GM23338 (cell line): ENCODE measurements at regions not wholly inside any gene's neighbourhood (a gene's known extent, or its start where the extent isn't known, plus 50 kb on each side); places are given as distances from the start of the nearest gene placed in this dataset.

Experiments
- ATAC-seq: fragments of 200-7000 bp; cut with Tn5 transposase; 3 replicates; pipeline ENCODE4 v1.9.1; 2020
- DNase-seq: peaks from one replicate; pipeline ENCODE4 v3.0.0-alpha.2; 2015; ENCODE audit warnings: low spot score
- H2AFZ ChIP-seq: fragments of 200-600 bp; sonication (generic); 2 replicates; pipeline ENCODE4 v1.8.0; 2016; ENCODE audit warnings: antibody characterized with exemption, mild to moderate bottlenecking, moderate library complexity
- H3F3A ChIP-seq: fragments of 200-600 bp; sonication (generic); replicated peaks from 2 replicates; pipeline ENCODE4 v1.8.0; 2017; ENCODE audit warnings: antibody characterized with exemption, mixed run types, low read depth
- H3K27ac ChIP-seq: fragments of 200-600 bp; sonication (generic); 2 replicates; pipeline ENCODE4 v1.6.1; 2016; ENCODE audit warnings: low read depth
- H3K27me3 ChIP-seq: fragments of 200-600 bp; sonication (generic); 2 replicates; pipeline ENCODE4 v1.8.0; 2016; ENCODE audit warnings: mild to moderate bottlenecking, mixed run types, moderate library complexity; ENCODE audit not compliant: insufficient read depth
- H3K36me3 ChIP-seq: fragments of 200-600 bp; sonication (generic); 2 replicates; pipeline ENCODE4 v1.8.0; 2016; ENCODE audit warnings: mild to moderate bottlenecking; ENCODE audit not compliant: insufficient read depth
- H3K4me1 ChIP-seq: fragments of 200-600 bp; sonication (generic); 2 replicates; pipeline ENCODE4 v1.8.0; 2016; ENCODE audit warnings: mild to moderate bottlenecking, moderate library complexity; ENCODE audit not compliant: insufficient read depth
- H3K4me2 ChIP-seq: fragments of 200-600 bp; sonication (generic); 2 replicates; pipeline ENCODE4 v1.7.1; 2017; ENCODE audit warnings: mixed run types
- H3K4me3 ChIP-seq: fragments of 200-600 bp; sonication (generic); 2 replicates; pipeline ENCODE4 v1.6.1; 2016; ENCODE audit warnings: mixed run types
- H3K79me2 ChIP-seq: fragments of 200-600 bp; sonication (generic); replicated peaks from 2 replicates; pipeline ENCODE4 v1.8.0; 2017; ENCODE audit warnings: mild to moderate bottlenecking; ENCODE audit not compliant: insufficient read depth
- H3K9me2 ChIP-seq: fragments of 200-600 bp; sonication (generic); 2 replicates; pipeline ENCODE4 v1.8.0; 2017; ENCODE audit not compliant: insufficient read depth
- H4K20me1 ChIP-seq: fragments of 200-600 bp; sonication (generic); replicated peaks from 2 replicates; pipeline ENCODE4 v1.8.0; 2017; ENCODE audit warnings: mild to moderate bottlenecking; ENCODE audit not compliant: insufficient read depth
- H3K27ac Mint-ChIP-seq: 2 replicates; pipeline ENCODE4 v1.8.0; 2020; ENCODE audit warnings: inconsistent platforms, mild to moderate bottlenecking, moderate library complexity, mixed read lengths
- H3K27me3 Mint-ChIP-seq: 3 replicates; pipeline ENCODE4 v1.8.0; 2022; ENCODE audit warnings: low read depth, mild to moderate bottlenecking, moderate library complexity, mixed read lengths, inconsistent platforms; ENCODE audit not compliant: insufficient read depth, poor library complexity
- H3K36me3 Mint-ChIP-seq: 3 replicates; pipeline ENCODE4 v1.8.0; 2021; ENCODE audit warnings: low read depth, mild to moderate bottlenecking, inconsistent platforms, moderate library complexity, mixed read lengths
- H3K4me1 Mint-ChIP-seq: 3 replicates; pipeline ENCODE4 v1.8.0; 2020; ENCODE audit warnings: mild to moderate bottlenecking, inconsistent platforms, mixed read lengths
- H3K4me3 Mint-ChIP-seq: 3 replicates; pipeline ENCODE4 v1.8.0; 2021; ENCODE audit warnings: moderate library complexity, mild to moderate bottlenecking, inconsistent platforms, mixed read lengths
- H3K9me3 Mint-ChIP-seq: 3 replicates; pipeline ENCODE4 v1.8.0; 2020; ENCODE audit warnings: moderate library complexity, mild to moderate bottlenecking, inconsistent platforms, mixed read lengths
- CREB1 ChIP-seq: fragments of 250-450 bp; sonication (Bioruptor Pico); IDR thresholded peaks from 2 replicates; pipeline ENCODE4 v1.5.0; 2020; ENCODE audit warnings: low read depth, mild to moderate bottlenecking, moderate library complexity
- EZH2 ChIP-seq: fragments of 200-600 bp; sonication (generic); IDR thresholded peaks from one replicate; pipeline ENCODE4 v1.8.0; 2017; ENCODE audit warnings: antibody characterized with exemption, mild to moderate bottlenecking, low read depth; ENCODE audit not compliant: unreplicated experiment
- EZH2phosphoT487 ChIP-seq: fragments of 200-600 bp; sonication (generic); IDR thresholded peaks from one replicate; pipeline ENCODE4 v1.8.1; 2018; ENCODE audit warnings: antibody characterized with exemption; ENCODE audit not compliant: unreplicated experiment
- JUNB ChIP-seq: IDR thresholded peaks from one replicate; pipeline ENCODE4 v1.6.1; 2016; ENCODE audit warnings: antibody characterized with exemption; ENCODE audit not compliant: unreplicated experiment
- NANOG ChIP-seq: IDR thresholded peaks from 2 replicates; pipeline ENCODE4 v1.6.1; 2016; ENCODE audit warnings: antibody characterized with exemption, borderline replicate concordance
- POLR2AphosphoS5 ChIP-seq: IDR thresholded peaks from 2 replicates; pipeline ENCODE4 v1.6.1; 2016; ENCODE audit warnings: antibody characterized with exemption, low read depth
- STAT1 ChIP-seq: IDR thresholded peaks from one replicate; pipeline ENCODE4 v1.6.1; 2016; ENCODE audit warnings: antibody characterized with exemption; ENCODE audit not compliant: unreplicated experiment
- ZNF114 ChIP-seq: fragments of 250-450 bp; sonication (Bioruptor Pico); IDR thresholded peaks from 2 replicates; pipeline ENCODE4 v1.5.0; 2020; ENCODE audit warnings: mild to moderate bottlenecking, moderate library complexity
- ZNF462 ChIP-seq: fragments of 250-450 bp; sonication (Bioruptor Pico); IDR thresholded peaks from 2 replicates; pipeline ENCODE4 v1.5.0; 2020; ENCODE audit warnings: mild to moderate bottlenecking, moderate library complexity

- no peaks in the 10 kb centered on the region for H3K36me3 Mint-ChIP-seq
- H3K9me3 Mint-ChIP-seq: no peaks in the 10 kb centered on the region
- Histone ChIP-seq H3K27ac (no peak overlapping the region), H3K4me2 (no peak overlapping the region), H4K20me1 (no peaks in the 10 kb centered on the region), H3K4me1 (peaks cover 10% of the 10 kb centered on the region), H3K27me3 (no peaks in the 10 kb centered on the region), H3K9me2 (peaks cover 3% of the 10 kb centered on the region; the same call in 1 of the 2 replicates), H3K4me3 (no peak overlapping the region), H3K36me3 (no peaks in the 10 kb centered on the region), H2AFZ (no peak overlapping the region), H3F3A (no peaks in the 10 kb centered on the region), H3K79me2 (no peaks in the 10 kb centered on the region)
- ATAC-seq: no peak
- peak; percentile 1 for DNase-seq
- no peaks in the 10 kb centered on the region for H3K27me3 Mint-ChIP-seq
- no peak overlapping the region for H3K4me3 Mint-ChIP-seq
- TF ChIP-seq CREB1 (CRISPR knock-in tag) (no peak), ZNF462 (CRISPR knock-in tag) (no peak), NANOG (no peak), EZH2 (no peak)
- no peak overlapping the region for H3K27ac Mint-ChIP-seq
- peaks cover 7% of the 10 kb centered on the region; the same call in 2 of the 3 replicates for H3K4me1 Mint-ChIP-seq
These were observed 272.1 kb upstream of the TRAM1L1 start for GRCh38 chr4:117357437-117357836.

GRCh38 chr4:117357866-117358265 lies 272.5 kb upstream of the TRAM1L1 start:
- H3K4me3 ChIP-seq: no peak overlapping the region
- no peaks in the 10 kb centered on the region for H3K36me3 ChIP-seq
- no peak overlapping the region for H2AFZ ChIP-seq
- Mint-ChIP-seq H3K36me3 (no peaks in the 10 kb centered on the region), H3K27me3 (no peaks in the 10 kb centered on the region), H3K9me3 (no peaks in the 10 kb centered on the region), H3K27ac (0 out of 2 replicates have a peak overlapping the region, but pooled peaks have one; percentile 42), H3K4me1 (peaks cover 7% of the 10 kb centered on the region; the same call in 2 of the 3 replicates), H3K4me3 (no peak overlapping the region)
- H3K4me1 ChIP-seq: peaks cover 10% of the 10 kb centered on the region
- H3K9me2 ChIP-seq: peaks cover 3% of the 10 kb centered on the region; the same call in 1 of the 2 replicates
- no peak for ATAC-seq
- H3F3A ChIP-seq: no peaks in the 10 kb centered on the region
- no peaks in the 10 kb centered on the region for H4K20me1 ChIP-seq
- H3K27me3 ChIP-seq: no peaks in the 10 kb centered on the region
- no peaks in the 10 kb centered on the region for H3K79me2 ChIP-seq
- H3K4me2 ChIP-seq: no peak overlapping the region
- H3K27ac ChIP-seq: no peak overlapping the region
- DNase-seq: no peak
- no peak for TF ChIP-seq POLR2AphosphoS5
- TF ChIP-seq ZNF114: no peak
- no peak for TF ChIP-seq CREB1 (CRISPR knock-in tag)
- TF ChIP-seq EZH2phosphoT487: no peak
- TF ChIP-seq JUNB: no peak
- no peak for TF ChIP-seq NANOG
- TF ChIP-seq STAT1: no peak
